GM18870 (cell line): ENCODE measurements at regions not wholly inside any gene's neighbourhood (a gene's known extent, or its start where the extent isn't known, plus 50 kb on each side); places are given as distances from the start of the nearest gene placed in this dataset.

Source experiments
- ATAC-seq: cut with Tn5 transposase; IDR thresholded peaks from one replicate; pipeline ENCODE4 v1.9.1; 2021; ENCODE audit warnings: moderate library complexity; ENCODE audit not compliant: unreplicated experiment

DNA sequence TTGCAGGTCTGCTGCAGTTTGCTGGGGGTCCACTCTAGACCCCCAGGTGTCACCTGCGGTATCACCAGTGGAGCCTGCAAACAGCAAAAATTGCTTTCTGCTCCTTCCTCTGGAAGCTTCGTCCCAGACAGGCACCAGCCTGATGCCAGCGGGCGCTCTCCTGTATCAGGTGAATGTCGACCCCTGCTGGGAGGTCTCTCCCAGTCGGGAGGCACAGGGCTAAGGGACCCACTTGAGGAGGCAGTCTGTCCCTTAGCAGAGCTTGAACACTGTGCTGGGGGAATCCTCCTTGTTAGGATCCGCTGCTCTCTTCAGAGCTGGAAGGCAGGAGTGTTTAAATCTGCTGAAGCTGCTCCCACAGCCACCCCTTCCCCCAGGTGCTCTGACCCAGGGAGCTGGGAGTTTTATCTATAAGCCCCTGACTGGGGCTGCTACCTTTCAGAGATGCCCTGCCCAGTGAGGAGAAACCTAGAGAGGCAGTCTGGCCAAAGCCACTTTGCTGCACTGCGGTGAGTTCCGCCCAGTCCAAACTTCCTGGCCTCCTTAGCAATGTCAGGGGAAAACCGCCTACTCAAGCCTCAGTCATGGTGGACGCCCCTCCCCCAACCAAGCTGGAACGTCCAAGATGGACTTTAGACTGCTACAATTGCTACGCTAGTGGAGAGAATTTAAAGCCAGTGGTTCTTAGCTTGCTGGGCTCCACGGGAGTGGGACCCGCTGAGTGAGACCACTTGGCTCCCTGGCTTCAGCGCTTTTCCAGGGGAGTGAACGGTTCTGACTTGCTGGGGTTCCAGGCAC lies 652.5 kb downstream of the KCNJ3 start:
- no peak for ATAC-seq

DNA sequence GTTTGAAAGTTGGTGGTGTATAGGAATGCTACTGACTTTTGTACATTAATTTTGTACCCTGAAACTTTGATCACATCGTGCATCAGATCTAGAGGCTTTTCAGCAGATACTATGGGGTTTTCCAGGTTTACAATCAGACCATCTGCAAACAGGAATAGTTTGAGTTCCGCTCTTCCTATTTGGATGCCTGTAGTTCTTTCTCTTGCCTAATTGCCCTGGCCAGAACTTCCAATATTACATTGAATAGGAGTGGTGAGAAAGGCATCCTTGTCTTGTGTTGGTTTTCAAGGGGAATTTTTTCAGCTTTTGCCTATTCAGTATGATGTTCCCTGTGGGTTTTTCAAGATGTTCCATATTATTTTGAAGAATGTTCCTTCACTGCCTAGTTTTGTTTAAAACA lies 633.5 kb downstream of the KCNJ3 start:
- no peak for ATAC-seq

DNA sequence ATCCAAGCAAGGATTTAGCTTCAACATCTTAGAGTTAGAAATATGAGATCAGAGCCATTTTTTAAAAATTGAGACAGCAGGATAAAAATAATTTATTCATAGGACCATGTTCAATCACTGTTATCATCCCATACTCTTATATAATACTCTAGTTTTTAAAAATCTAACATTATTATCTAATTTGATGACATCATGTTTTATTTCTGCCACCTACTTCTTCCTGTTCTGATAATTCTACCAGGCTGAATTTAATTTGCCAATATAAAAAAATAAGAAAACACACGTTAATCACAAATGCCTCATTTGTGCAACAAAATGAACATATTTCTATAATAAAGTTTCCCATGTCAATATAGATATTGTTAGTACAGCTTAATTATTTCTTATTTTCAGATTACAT lies 621.7 kb downstream of the KCNJ3 start:
- ATAC-seq: no peak

DNA sequence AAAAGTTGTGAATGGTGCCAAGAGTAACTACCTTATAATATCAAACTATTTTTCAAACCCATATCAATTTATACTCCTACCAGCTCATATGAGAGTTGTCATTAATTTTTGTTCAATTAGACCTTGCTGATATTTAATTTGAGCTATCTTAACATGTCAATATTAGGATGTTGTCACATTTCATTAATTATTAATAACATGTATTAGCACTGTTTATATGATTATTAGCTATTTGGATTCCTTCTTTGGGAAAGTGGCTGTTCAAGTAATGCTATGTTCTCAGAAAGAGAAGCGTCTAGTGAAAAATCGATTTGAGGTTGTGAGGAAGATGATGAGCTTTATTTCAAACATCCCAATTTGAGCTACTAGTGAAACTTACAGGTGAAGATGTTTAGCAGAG lies 620.2 kb downstream of the KCNJ3 start:
- no peak for ATAC-seq

DNA sequence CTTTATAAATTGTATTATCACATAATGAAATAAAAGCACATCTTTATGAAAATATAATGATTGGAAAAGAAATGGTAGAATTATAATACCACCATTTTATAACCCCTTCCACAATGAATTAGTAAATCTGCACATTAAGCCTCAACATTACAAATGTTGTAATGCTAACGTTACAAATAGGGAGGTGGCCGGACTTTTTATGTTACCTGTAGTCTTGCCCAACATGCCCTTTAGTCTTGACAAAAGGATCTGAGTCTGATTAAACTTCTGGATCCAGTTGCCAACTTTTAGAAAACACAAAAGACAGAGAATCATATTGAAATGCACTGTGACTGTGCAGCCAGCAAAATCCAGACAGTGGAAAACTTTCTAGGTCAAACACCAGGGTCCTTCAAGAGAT lies 617.3 kb downstream of the KCNJ3 start:
- ATAC-seq: no peak

DNA sequence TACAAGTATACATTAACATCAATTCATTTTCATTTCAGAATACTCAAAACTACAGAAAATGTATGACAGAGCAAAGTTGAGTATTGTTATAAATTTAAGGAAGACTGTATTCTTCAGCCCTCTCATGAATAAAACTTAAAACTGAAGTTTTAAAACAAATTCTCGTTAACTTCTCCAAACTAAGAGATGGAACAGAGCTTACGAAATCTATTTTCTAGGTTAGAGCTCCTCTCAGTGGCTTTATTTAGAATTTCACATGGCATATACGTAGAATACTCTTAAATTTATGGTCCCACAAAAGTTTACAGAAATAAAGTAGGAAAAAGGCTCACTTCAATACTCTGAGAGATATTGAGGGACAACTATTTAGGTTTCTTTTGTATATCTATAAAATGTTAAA lies 612.1 kb downstream of the KCNJ3 start:
- peak; percentile 51 for ATAC-seq

DNA sequence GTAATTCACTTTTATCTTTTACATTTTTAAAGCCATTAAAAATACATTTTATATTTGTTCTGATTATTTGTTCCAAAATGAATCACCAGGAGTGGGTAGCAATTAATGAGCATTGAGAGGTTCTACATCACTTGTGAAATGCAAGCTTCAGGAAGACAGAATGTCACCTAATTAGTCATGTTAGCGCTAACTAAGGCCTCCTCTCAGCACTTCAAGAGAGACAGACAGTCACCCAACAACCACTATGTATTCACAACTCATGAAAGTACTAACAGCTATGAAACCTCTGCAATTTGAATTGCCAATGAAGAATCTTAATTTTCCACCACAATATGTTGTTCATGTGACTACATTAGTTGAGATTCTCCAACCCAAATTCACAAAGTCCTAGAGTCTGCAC lies 611.0 kb downstream of the KCNJ3 start:
- no peak for ATAC-seq

DNA sequence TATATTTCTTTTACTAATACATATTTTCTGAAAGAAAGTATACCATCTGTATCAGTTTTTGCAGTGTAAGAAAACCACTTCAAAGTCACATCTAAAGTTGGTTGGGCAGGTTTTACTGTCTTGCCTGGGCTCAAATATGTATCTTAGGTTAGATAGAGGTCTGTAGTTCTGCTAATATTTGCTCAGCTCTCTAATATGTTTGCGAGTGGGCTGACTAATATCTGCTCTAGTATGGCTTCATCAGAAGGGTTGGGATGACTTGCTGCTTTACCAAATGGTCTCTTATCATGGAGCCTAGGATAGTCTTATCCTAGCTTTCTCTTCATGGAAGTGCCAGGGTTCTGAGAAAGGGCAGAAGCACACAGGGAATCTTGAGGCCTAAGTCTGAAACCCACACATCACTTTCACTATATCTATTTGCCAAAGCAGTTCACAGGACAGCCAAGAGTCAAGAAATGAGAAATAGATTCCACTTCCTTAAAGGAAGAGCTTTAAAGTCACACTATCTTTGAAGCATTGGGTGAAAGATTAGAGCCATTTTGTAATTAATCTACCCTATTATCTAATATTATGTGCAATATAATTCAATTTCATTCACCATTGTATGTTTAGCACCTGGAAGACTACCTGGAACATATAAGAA lies 610.0 kb downstream of the KCNJ3 start:
- peak; percentile 55 for ATAC-seq

DNA sequence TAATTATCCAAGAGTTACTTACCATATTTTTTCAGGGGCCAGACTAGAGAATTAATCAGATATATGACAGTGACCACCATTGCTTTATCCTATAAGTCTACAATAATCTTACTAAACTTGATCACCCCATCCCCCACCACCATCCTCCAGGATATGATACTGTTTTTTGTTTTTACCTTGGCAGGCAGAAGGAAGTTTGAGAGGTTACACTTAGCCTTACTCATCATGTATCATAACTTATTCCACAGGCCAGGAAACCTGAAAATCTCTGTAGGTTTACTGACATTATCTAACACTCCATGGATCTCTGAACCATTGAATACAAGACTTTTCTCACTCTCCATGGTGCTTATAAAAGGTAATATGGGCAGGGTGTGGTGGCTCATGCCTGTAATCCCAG lies 602.7 kb downstream of the KCNJ3 start:
- ATAC-seq: no peak

DNA sequence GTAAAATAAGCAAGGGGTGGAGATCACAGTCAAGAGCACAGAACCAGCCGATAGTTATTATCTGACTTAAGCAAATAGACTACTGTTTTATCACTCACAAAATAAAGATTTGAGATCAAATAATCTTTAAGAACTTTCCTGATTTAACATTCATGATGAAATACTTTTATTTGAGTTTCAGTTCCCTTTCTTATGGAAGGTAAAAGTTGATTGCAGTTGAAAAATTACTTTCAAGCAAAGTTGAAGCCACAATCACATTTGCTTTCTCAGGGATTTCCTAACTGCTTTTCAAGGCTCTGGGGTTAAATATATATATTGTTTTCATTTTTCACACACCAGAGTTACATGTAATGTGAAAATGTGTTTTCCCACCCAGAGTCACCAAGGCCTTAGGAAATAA lies 599.5 kb downstream of the KCNJ3 start:
- ATAC-seq: no peak

DNA sequence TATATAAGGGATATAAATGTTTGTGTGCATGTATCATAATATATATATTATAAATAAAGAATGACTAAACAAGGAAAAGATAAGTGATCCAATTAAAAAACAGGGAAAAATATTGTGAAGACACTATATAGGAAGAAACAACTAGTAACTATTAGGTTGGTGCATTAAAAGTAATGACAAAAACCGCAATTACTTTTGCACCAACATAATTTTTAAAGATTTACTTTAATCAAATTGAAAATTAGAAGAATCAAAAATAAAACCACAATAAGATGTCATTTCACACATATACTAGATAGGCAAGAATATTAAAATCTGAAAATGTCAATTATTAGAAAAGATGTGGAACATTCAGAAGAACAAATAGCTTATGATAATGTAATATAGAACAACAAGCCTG lies 595.9 kb downstream of the KCNJ3 start:
- ATAC-seq: no peak

DNA sequence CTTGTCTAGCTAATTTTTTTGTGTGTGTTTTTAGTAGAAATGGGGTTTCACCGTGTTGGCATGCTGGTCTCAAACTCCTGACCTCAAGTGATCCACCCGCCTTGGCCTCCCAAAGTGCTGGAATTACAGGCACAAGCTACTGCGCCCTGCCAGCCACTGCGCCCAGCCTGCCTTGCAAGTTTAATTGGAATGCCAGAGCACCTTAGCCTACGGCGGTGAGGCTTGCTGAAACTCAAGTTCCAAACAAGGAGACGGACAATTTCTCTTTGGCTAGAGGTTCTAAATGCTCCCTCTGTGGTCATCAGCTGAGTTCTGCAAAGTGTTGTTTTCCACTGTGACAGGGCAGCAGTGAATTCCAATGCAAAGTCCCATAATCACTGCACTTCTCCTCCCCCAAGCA lies 583.4 kb downstream of the KCNJ3 start:
- no peak for ATAC-seq

DNA sequence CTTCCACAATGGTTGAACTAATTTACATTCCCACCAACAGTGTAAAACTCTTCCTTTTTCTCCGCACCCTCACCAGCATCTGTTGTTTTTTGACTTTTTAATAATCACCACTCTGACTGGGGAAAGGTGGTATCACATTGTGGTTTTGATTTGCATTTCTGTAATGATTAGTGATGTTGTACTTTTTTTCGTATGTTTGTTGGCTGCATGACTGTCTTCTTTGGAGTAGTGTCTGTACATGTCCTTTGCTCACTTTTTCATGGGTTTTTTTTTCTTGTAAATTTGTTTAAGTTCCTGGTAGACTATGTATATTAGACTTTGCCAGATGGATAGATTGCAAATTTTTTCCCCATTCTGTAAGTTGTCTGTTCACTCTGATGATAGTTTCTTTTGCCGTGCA lies 574.8 kb downstream of the KCNJ3 start:
- peak; percentile 64 for ATAC-seq

DNA sequence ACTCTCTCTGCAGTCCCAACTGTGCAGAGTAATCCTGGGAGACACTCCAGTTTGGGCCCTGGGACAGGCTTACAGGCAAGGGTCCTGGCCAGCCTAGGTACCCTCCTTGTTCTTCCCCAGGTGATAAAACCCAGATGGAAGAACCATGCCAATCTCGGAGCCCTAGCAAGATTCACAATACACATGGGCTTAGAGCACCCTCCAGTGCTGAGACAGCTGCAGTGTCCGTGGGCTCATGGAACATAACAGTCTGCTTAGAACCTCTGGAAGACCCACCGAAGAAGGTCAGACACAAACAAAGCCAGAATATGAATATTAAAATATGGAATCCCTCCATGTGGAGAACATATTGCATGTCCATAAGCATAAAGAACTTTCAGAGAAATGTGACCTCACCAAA lies 568.1 kb downstream of the KCNJ3 start:
- ATAC-seq: no peak

DNA sequence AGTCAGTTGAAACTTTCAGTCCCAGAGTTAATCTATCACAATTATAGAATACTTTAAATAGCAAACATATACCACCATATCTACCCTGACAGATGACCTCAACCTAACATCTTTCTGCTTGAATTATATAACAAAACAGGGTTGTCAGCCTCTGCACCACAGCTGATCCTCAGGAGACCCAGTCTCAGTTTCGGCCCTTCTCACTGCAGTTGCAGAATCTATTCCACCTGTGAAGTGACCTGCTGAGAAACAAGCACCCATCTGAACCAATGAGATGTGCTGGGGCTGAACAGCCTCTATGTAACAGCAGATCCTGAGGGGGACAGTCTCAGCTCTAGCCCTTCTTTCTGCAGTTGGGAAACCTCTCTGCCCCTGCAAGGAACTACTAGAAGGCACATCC lies 567.6 kb downstream of the KCNJ3 start:
- ATAC-seq: no peak

DNA sequence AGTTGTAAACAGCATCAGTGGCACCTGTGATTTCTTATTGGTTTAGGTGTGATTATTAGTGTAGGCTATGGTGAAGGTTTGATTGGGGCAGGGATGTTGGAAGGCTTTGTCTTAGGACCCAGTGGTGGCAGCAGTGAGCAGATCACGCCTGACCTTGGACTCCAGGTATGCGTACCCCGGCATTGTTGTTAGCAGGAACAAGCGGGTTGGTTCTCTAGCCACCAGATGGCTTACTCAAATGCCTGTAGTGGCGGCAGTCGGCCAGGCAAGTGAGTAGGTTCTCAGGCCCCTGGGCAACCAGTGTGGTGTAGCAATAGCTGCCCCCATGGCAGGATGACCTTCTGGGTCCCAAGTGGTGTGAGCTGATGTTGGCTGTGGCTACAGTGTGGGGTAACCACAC lies 558.3 kb downstream of the KCNJ3 start:
- no peak for ATAC-seq

DNA sequence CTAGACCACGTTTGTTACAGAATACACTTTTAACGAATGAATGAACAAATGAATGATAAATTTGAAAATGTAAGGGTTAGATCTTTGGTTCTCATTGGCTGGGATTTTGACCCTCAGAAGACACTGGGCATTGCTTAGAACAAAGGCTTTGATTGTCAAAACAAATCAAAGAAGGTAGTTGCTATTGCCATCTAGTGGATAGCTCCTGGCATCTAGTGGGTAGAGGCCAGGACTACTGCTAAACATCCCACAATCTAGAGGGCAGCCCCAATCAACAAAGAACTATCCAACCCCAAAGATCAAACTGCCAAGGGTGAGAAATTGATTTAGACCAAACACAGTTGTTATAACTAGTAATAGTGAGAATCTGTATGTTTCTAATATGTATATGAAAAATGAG lies 552.3 kb downstream of the KCNJ3 start:
- peak; percentile 83 for ATAC-seq

DNA sequence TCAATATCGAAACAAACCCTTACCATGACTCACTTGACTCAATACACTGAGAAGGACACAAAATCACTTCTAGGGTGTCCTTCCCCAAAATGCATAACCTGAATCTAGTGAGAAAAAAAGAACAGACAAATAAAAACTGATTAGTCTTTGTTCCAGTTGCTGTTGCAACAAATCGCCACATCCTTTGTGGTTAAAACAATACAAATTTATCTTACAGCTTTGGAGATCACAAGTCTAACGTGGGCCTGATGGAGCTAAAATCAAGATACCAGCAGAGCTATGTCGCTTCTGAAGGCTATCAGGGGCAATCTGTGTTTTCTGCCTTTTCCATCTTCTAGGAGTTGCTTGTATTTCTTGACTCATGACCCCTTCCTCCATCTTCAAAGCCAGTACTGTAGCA lies 541.7 kb downstream of the KCNJ3 start:
- ATAC-seq: no peak

DNA sequence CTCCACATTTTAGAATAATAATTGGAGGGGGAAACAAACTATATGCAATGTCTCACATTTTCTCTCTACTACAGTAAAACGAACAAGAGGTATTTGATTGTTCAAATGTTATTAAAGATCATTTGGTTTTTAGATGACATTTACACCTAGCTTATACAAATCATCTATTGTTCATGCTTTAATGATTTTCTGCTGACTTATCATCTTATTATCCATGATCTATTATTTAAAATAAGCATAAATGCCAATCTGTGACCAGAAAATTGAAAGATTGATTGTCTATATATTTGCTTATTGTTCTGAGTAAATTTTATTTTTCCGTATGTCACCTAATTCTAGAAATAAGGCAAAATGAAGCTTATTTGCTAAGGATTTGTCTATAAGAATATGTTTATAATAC lies 537.2 kb downstream of the KCNJ3 start:
- no peak for ATAC-seq

DNA sequence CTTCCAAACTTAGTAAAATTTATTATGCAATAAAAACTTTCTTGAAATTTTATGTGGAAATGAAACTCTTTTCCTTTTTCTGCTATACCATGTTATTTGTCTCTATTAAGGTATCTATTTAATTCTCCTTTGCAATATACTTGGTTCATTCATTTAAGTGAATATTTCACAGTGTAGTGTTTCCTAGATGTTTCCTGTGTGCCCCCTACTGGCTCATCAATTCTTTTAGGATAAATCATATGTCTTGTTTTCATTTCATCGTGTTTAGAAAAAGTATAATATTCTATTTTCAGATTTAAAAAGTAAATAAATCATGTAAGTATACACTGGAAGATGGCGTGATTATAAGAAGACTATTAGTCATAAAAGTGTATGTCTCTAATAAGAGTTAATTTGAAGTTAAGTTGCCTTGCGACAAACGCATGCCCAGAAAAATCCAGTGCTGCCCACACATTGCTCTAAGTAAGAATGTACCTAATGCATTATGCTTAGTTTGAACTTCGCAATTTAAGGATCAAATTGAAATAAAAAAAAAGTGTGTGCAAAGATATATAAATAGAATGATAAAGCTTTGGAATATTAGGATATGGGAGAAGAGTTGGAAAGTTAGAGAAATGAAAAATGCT lies 525.4 kb downstream of the KCNJ3 start:
- ATAC-seq: no peak

DNA sequence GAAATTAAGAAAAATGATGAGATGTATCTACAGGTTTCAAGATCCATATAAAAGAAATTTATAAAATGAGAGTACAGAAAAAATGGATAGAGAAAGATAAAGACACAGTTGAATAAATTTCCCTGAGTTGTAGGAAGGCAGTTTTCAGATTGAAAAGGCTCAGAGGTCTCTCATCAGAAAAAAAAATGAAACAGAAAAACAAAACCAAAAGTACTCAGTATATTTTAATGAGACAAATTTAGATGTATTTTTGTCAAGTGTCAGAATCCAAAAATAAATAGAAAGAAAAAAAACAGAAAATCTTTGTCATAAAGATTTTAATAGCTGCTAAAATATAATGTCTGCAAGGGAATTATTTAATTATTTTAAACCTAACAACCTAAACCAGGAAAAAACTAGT lies 520.5 kb downstream of the KCNJ3 start:
- peak; percentile 77 for ATAC-seq

DNA sequence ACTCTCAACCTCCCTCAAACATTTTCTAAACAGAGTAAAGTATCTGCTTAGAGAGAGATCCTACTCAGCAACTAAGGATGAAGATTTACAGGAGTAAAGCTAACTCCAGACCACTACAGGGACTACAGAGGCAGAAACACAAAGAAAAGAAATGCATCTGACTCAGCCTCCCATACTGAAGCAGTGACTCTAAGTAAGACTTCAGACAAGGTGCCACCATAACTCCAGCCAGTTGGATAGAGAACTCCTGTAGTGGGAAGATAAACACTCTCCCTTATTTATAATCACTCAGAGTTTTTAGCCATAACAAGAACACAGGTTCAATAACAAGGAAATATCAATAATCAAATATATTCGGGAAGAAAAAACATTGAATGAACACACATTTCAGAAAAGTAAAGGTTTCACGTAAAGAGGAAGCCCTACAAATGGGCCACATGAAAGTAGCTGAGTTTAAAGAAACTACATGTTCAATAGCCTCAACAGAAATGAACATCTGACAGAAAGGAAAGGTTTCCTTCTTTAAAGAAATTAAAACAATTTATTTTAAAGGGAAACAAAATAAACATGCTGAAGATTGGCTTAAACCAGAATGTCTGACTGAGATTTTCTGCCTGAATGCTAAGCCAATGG lies 519.9 kb downstream of the KCNJ3 start:
- ATAC-seq: peak; percentile 19
